Thyroid gland (tissue), 4 donors: ENCODE measurements at regions not wholly inside any gene's neighbourhood (a gene's known extent, or its start where the extent isn't known, plus 50 kb on each side); places are given as distances from the start of the nearest gene placed in this dataset.

ENCODE experiments used
- DNase-seq, 2 donors: peaks; one replicate each; pipeline ENCODE4 v3.0.0-alpha.2; 2019
- H3K27ac ChIP-seq, 3 donors: fragments of 200-600 bp; sonication (generic); 1 replicate in 2 of 3; 2 replicates in 1 of 3; pipeline ENCODE4 v1.5.1; 2016 to 2019; ENCODE audit warnings: mild to moderate bottlenecking in 1 of 3, moderate library complexity in 1 of 3
- H3K27me3 ChIP-seq: fragments of 200-600 bp; sonication (generic); one replicate; pipeline ENCODE4 v1.5.1; 2019
- H3K36me3 ChIP-seq, 2 donors: fragments of 200-600 bp; sonication (generic); one replicate each; pipeline ENCODE4 v1.5.1; 2016 to 2019
- H3K4me1 ChIP-seq, 2 donors: fragments of 200-600 bp; sonication (generic); one replicate each; pipeline ENCODE4 v1.5.1; 2017 to 2019
- H3K4me3 ChIP-seq, 3 donors: fragments of 200-600 bp; sonication (generic); replicated peaks in 1 of 3; 1 replicate in 2 of 3; 2 replicates in 1 of 3; pipeline ENCODE4 v1.5.1; 2016; ENCODE audit warnings: mild to moderate bottlenecking in 1 of 3
- H3K9me3 ChIP-seq: fragments of 200-600 bp; sonication (generic); one replicate; pipeline ENCODE4 v1.5.1; 2017
- CTCF ChIP-seq, 6 experiments: fragments of 200-600 bp in 3 of 6; fragments of 450-650 bp in 3 of 6; sonication (generic) in 3 of 6; IDR thresholded peaks; one replicate each; pipeline ENCODE4 v1.5.1; 2016 to 2019; ENCODE audit warnings: antibody characterized with exemption in 6 of 6, mild to moderate bottlenecking in 2 of 6, inconsistent platforms in 1 of 6, moderate library complexity in 1 of 6
- POLR2A ChIP-seq, 2 donors: fragments of 450-650 bp; IDR thresholded peaks; one replicate each; pipeline ENCODE4 v1.6.1; 2017; ENCODE audit warnings: antibody characterized with exemption in 2 of 2, mild to moderate bottlenecking in 2 of 2, moderate library complexity in 1 of 2
- WGBS, 2 donors: methylation state at CpG; one replicate each; pipeline ENCODE4 v1.1.5; 2017; 5-methylcytosine and 5-hydroxymethylcytosine counted together
- intact Hi-C: fragments of 100-400 bp; cut with DNase I; formaldehyde crosslinking; loops from one replicate; pipeline ENCODE4 v1.15.1; 2023

- no peak for TF ChIP-seq CTCF (IDR thresholded peaks at IDR 0.05)
- no peak for TF ChIP-seq POLR2A (IDR thresholded peaks at IDR 0.05)
- peak overlapping the region in 2 of 3 donors; percentile 15 to 27 for H3K27ac ChIP-seq
- no peak for DNase-seq
Observed at GRCh38 chr9:86794391-86795046, 152.8 kb downstream of the GAS1 start.

GRCh38 chr9:86792136-86792535 is 155.2 kb downstream of the GAS1 start:
- TF ChIP-seq CTCF (IDR thresholded peaks at IDR 0.05) (no peak), POLR2A (IDR thresholded peaks at IDR 0.05) (no peak)
- no peak for DNase-seq
- Histone ChIP-seq H3K27ac (no peak overlapping the region), H3K4me1 (peaks cover 0 to 12% of the 10 kb centered on the region in 2 donors), H3K36me3 (no peaks in the 10 kb centered on the region), H3K9me3 (no peaks in the 10 kb centered on the region), H3K27me3 (no peaks in the 10 kb centered on the region), H3K4me3 (no peak overlapping the region)
- WGBS, 2 donors = 79 to 95% methylated on average over 3 of the region's 3 CpGs
- intact Hi-C loops = no loop called here

More at GRCh38 chr9:86794391-86795046, 152.8 kb downstream of the GAS1 start:
- 74 to 75% methylated on average over 3 of the region's 3 CpGs for WGBS, 2 donors
- H3K4me1 ChIP-seq = peaks cover 0 to 12% of the 10 kb centered on the region in 2 donors
- intact Hi-C loops = no loop called here
- H3K36me3 ChIP-seq = no peaks in the 10 kb centered on the region
- H3K9me3 ChIP-seq = no peaks in the 10 kb centered on the region
- no peaks in the 10 kb centered on the region for H3K27me3 ChIP-seq
- no peak overlapping the region for H3K4me3 ChIP-seq

GRCh38 chr9:86790805-86791204 is 156.5 kb downstream of the GAS1 start:
- TF ChIP-seq POLR2A (IDR thresholded peaks at IDR 0.05) (no peak), CTCF (IDR thresholded peaks at IDR 0.05) (no peak)
- peaks cover 0 to 3% of the 10 kb centered on the region in 2 donors for H3K4me1 ChIP-seq
- H3K4me3 ChIP-seq = no peak overlapping the region
- H3K27ac ChIP-seq = no peak overlapping the region
- H3K9me3 ChIP-seq = no peaks in the 10 kb centered on the region
- WGBS, 2 donors = 90 to 91% methylated on average over 4 of the region's 4 CpGs
- intact Hi-C loops = no loop called here
- H3K36me3 ChIP-seq = no peaks in the 10 kb centered on the region
- DNase-seq = no peak
- H3K27me3 ChIP-seq = no peaks in the 10 kb centered on the region

GRCh38 chr9:86788456-86788855 is 158.8 kb downstream of the GAS1 start:
- no peak overlapping the region for H3K4me3 ChIP-seq
- no peak overlapping the region for H3K27ac ChIP-seq
- no peaks in the 10 kb centered on the region for H3K9me3 ChIP-seq
- TF ChIP-seq CTCF (IDR thresholded peaks at IDR 0.05) (no peak), POLR2A (IDR thresholded peaks at IDR 0.05) (no peak)
- no peaks in the 10 kb centered on the region for H3K36me3 ChIP-seq
- no peak for DNase-seq
- H3K4me1 ChIP-seq = no peaks in the 10 kb centered on the region
- intact Hi-C loops = no loop called here
- WGBS, 2 donors = 90 to 94% methylated on average over 9 of the region's 9 CpGs
- H3K27me3 ChIP-seq = no peaks in the 10 kb centered on the region

- Histone ChIP-seq H3K36me3 (no peaks in the 10 kb centered on the region), H3K27me3 (no peaks in the 10 kb centered on the region), H3K4me3 (no peak overlapping the region), H3K9me3 (no peaks in the 10 kb centered on the region), H3K4me1 (no peaks in the 10 kb centered on the region), H3K27ac (no peak overlapping the region)
- TF ChIP-seq CTCF (IDR thresholded peaks at IDR 0.05) (no peak), POLR2A (IDR thresholded peaks at IDR 0.05) (no peak)
- intact Hi-C loops = no loop called here
- no peak for DNase-seq
- WGBS, 2 donors = 90 to 91% methylated on average over 3 of the region's 3 CpGs
Observed at GRCh38 chr9:86783884-86784283, 163.4 kb downstream of the GAS1 start.
